NCI-H82 (cell line): ENCODE measurements at regions not wholly inside any gene's neighbourhood (a gene's known extent, or its start where the extent isn't known, plus 50 kb on each side); places are given as distances from the start of the nearest gene placed in this dataset.
"Not testable (repeated sequence)": the region's sequence is repeated elsewhere in the genome, so short reads cannot be mapped to it uniquely, and the experiment has no call there.

ENCODE experiments used
- DNase-seq: peaks from one replicate; lab custom pipeline; 2025; lab: John Stamatoyannopoulos, UW

DNA sequence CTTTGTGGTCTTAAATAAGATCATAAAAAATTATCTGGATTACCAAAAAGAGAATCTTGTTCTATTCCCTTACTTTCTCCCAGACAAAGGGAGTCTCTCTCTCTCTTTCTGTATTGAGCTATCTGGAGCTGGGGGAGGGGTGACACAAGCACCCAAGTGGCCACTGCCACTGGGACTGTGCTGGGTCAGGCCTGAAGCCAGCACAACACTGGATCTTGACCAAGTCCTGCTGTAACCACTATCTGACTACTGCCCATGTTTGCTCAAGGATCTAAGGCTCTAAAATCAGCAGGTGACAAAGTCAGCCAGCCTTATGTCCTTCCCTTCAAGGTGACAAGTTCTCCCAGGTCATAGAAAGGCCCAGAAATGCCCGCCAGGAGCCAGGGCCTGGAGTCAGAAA lies 75.0 kb upstream of the SPATA16 start:
- no peak for DNase-seq

DNA sequence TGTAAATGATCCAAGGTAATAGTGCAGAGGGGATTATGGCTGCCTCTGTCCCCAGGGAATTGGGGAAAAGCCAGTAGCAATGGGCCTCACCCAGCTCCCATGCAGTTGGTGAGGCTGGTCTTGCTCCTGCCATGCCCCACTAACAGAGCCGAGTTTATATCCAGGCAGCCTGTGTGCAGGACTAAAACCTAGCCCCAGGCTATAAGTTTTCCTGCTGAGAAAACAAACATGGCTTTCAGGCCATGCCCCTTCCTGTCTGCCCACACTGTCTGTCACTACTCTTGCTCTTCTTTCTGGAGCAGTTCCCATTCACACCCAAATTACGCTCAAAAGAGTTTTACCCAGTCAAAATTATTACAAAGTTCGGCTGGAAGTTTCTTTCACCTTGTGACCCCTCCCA lies 73.5 kb upstream of the SPATA16 start:
- DNase-seq: peak; percentile 55

DNA sequence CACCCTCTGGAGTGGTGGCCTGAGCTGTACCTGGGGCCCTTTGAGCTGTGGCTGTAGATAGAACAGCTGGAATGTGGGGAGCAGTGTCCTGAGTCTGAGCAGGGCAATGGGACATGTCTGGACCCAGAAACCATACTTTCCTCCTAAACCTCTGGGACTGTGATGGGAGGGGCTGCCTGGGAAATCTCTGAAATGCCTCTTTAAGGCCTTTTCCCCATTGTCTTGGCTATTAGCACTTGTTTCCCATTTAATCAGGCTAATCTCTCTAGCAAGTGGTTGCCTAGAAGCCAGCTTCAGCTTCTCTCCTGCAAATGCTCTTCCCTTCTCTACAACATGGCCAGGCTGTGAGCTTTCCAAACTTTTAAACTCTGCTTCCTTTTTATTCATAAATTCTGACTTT lies 58.5 kb upstream of the SPATA16 start:
- DNase-seq: no peak

DNA sequence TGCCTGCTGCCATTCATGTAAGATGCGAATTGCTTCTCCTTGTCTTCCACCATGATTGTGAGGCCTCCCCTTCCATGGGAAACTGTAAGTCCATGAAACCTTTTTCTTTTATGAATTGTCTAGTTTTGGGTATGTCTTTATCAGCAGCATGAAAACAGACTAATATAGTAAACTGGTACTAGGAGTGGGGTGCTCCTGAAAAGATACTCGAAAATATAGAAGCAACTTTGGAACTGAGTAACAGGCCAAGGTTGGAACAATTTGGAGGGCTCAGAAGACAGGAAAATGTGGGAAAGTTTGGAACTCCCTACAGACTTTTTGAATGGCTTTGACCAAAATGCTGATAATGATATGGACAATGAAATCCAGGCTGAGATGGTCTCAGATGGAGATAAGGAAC lies 53.8 kb upstream of the SPATA16 start:
- DNase-seq: not testable (repeated sequence)

DNA sequence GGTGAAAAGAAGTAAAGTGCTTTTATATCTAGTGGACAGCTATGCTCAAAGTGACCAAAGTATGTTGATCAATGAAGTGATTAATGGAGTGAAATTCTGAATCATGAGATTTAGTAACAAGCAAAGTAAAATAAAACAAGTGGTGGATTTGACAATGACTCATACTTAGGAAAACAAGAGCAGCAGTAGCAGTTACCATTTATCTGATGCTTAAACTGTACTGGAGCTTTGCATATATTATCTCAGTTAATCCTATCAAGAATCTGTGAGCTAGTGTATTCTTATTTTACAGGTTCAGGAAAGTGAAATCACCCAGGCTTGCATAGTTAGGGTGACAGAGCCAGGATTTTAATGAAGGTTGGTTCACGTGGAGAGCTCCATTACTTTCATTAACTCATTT lies 50.6 kb upstream of the SPATA16 start:
- DNase-seq: peak; percentile 80
